Peyer's patch (tissue), 4 donors: ENCODE measurements at regions not wholly inside any gene's neighbourhood (a gene's known extent, or its start where the extent isn't known, plus 50 kb on each side); places are given as distances from the start of the nearest gene placed in this dataset.

Experiments used
- CTCF ChIP-seq, 6 experiments: fragments of 450-650 bp in 4 of 6; fragments of 200-600 bp in 2 of 6; sonication (generic) in 1 of 6; IDR thresholded peaks; one replicate each; pipeline ENCODE4 v1.5.1; 2017 to 2019; ENCODE audit warnings: antibody characterized with exemption in 6 of 6, mild to moderate bottlenecking in 3 of 6, moderate library complexity in 1 of 6
- POLR2A ChIP-seq, 2 donors: fragments of 450-650 bp; IDR thresholded peaks; one replicate each; pipeline ENCODE4 v1.5.1; 2017; ENCODE audit warnings: antibody characterized with exemption in 2 of 2, mild to moderate bottlenecking in 2 of 2, moderate library complexity in 2 of 2

GRCh38 chr12:31785318-31785717 is 56.5 kb upstream of the AMN1 start:
- TF ChIP-seq CTCF (IDR thresholded peaks at IDR 0.05) (no peak), POLR2A (IDR thresholded peaks at IDR 0.05) (no peak)
